ENCODE measurements at regions not wholly inside any gene's neighbourhood (a gene's known extent, or its start where the extent isn't known, plus 50 kb on each side); places are given as distances from the start of the nearest gene placed in this dataset.

DNA sequence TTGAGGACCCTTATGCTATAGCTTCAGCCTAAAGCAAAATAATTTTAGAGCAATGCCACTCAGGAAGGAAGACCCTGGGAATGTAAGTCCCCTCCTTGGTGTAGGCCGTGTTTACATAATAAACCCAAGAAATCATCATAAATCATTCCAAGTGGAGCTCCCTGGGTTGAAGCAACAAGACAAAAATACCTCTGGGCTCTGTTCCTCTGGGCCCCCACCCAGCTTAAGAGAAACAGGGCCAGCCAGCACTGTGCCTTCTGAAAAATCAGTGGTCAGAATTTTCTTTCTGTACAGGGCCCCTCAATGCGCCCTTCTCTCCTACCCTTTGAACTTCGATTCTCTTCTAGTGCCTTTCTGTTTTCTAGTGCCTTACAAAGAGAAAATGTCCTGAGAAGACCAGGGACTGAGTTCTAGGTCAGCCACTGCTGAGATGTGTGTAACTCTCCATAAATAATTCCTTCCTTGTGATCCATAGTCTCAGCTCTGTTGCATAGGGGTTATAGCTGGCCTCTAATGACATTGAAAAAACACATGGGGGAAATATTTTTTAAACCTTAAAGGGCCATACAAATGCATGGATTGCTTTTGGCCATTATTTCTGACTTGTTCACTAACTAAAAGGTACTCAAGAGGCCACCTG is 101.0 kb downstream of the ADRB2 start:
- no peak for DNase-seq (ENCODE audit: low spot score)
- CTCF ChIA-PET: interaction anchor here (0.6 to 1.2 kb wide), 4 partner anchors 10 to 1532 kb away, joined by 3 to 4 read pairs (median 3); no protein-coding TSS in a partner anchor
- no peak overlapping the region for H3K27ac ChIP-seq
- POLR2A ChIA-PET (ENCODE audit: low non-redundant PET): interaction anchor here (0.7 kb wide), 1 partner anchor 153 kb away, joined by 5 read pairs; no protein-coding TSS in a partner anchor
- TF ChIP-seq, protein P1, sequence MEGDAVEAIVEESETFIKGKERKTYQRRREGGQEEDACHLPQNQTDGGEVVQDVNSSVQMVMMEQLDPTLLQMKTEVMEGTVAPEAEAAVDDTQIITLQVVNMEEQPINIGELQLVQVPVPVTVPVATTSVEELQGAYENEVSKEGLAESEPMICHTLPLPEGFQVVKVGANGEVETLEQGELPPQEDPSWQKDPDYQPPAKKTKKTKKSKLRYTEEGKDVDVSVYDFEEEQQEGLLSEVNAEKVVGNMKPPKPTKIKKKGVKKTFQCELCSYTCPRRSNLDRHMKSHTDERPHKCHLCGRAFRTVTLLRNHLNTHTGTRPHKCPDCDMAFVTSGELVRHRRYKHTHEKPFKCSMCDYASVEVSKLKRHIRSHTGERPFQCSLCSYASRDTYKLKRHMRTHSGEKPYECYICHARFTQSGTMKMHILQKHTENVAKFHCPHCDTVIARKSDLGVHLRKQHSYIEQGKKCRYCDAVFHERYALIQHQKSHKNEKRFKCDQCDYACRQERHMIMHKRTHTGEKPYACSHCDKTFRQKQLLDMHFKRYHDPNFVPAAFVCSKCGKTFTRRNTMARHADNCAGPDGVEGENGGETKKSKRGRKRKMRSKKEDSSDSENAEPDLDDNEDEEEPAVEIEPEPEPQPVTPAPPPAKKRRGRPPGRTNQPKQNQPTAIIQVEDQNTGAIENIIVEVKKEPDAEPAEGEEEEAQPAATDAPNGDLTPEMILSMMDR (conservative IDR thresholded peaks at IDR 0.05; ENCODE audit: low read depth): no peak

DNA sequence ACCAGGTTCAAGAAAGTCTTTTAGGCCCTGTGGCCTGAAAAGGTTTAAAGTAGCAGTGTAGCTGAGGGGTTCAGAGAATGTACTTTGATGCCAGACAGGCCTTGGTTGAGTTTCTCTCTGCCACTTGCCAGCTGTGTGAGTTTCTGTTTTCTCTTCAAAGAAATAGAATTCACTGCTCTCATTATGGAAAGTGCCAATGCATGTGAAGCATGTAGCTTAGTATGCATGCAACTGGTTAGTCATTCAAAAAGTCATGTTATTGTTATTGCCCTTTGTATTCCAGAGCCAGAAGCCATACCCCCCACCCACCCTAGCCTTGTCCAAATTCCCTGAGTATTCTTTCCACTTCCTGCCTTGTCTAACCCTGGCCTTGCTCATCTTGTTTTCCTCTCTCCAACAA is 101.7 kb downstream of the ADRB2 start:
- ChIA-PET POLR2A (ENCODE audit: low non-redundant PET) (no interaction called here), CTCF (interaction anchor here (0.9 to 1.2 kb wide), 2 partner anchors 11 to 16 kb away, joined by 3 read pairs; no protein-coding TSS in a partner anchor)
- no peak for DNase-seq (ENCODE audit: low spot score)
- TF ChIP-seq, protein P1 (conservative IDR thresholded peaks at IDR 0.05; ENCODE audit: low read depth): no peak
- no peak overlapping the region for H3K27ac ChIP-seq

DNA sequence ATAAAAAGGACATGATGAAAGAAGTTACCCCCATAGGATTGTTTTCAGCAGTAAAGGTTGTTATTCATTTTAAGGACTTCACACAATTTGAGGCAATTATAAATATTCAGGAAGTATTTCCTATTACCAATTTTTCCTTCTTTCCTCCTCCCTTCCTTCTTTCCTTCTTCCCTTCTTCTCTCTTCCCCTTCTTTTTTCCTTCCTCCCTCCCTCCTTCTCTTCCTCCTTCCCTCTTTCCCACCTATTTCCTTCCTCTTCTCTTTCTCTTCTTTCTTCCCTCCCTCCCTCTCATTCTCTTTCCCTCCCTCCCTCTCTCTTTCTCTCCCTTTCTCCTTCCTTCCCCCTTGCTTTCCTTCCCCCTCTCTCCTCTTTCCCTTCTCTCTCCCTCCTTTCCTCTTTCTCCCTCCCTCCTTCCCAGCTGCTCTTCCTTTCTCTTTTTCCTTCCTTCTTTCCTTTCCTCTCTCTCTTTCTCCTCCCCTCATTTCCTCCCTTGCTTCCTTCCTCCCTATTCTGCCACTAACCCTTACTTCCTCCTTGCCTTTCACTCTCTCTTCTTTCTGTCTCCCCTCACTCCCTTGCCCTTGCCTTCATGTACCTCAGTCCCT is 105.1 kb downstream of the ADRB2 start:
- ChIA-PET POLR2A (ENCODE audit: low non-redundant PET) (no interaction called here), CTCF (interaction anchor here (1.4 kb wide), 1 partner anchor 15 kb away, joined by 4 read pairs; no protein-coding TSS in a partner anchor)
- TF ChIP-seq, protein P1 (conservative IDR thresholded peaks at IDR 0.05; ENCODE audit: low read depth): no peak
- DNase-seq (ENCODE audit: low spot score): no peak
- H3K27ac ChIP-seq: no peak overlapping the region

DNA sequence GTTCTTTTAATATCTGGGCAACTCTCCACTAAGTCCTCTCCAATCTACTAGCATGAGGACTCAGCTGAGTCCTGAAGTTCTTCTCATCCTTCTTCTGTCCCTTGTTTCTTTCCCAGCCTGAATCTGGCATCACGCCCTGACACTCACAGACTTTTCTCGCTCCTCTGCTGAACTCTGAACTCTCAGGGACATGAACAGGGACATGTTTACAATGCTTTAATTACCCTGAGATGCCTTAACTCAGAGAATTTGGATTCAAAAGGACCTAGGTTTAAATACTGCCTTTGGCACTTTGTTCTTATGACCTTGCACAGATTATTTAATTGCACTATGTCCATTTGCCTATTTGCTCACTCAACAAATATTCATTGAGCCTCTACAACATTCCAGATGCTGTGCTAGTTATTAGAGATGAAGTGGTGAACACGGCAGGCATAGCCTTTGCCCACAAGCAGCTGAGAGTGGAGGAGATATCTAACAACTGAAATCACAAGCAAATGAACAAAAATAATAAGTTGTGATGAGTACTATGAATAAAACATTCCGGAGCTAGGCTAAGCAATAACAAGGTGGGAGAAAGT is 106.0 kb downstream of the ADRB2 start:
- ChIA-PET POLR2A (ENCODE audit: low non-redundant PET) (no interaction called here), CTCF (interaction anchor here (0.6 to 1.4 kb wide), 2 partner anchors 16 to 317 kb away, joined by 3 to 4 read pairs; no protein-coding TSS in a partner anchor)
- DNase-seq (ENCODE audit: low spot score): no peak
- TF ChIP-seq, protein P1 (conservative IDR thresholded peaks at IDR 0.05; ENCODE audit: low read depth): no peak
- H3K27ac ChIP-seq: no peak overlapping the region

DNA sequence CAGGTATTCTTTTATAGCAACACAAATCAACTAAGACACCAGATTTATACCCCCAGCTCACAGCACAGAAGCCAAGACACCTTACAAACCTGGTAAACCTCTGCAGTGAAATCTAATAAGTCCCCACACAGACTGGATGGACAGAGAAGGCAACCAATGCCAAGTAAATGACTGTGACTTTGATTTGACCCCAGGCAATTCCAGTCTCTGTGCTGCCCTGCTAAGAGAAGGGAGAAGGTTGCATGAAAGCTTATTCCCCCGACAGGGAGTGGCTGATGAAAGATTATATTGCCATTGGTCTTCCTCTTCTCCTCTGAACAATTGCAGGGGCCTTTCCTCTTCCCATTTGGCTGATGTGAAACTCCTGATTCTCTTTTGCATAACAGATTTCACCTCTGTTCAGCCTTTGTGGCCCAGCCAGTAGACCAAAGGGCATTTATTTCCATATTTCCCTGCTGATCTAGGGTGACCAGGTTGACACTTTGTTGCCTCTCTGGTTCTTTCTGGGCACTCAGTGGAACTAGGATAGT is 107.6 kb downstream of the ADRB2 start:
- H3K27ac ChIP-seq: no peak overlapping the region
- ChIA-PET CTCF (interaction anchor here (1.4 kb wide), 1 partner anchor 9 kb away, joined by 4 read pairs; no protein-coding TSS in a partner anchor), POLR2A (ENCODE audit: low non-redundant PET) (no interaction called here)
- DNase-seq (ENCODE audit: low spot score): no peak
- TF ChIP-seq, protein P1 (conservative IDR thresholded peaks at IDR 0.05; ENCODE audit: low read depth): no peak

DNA sequence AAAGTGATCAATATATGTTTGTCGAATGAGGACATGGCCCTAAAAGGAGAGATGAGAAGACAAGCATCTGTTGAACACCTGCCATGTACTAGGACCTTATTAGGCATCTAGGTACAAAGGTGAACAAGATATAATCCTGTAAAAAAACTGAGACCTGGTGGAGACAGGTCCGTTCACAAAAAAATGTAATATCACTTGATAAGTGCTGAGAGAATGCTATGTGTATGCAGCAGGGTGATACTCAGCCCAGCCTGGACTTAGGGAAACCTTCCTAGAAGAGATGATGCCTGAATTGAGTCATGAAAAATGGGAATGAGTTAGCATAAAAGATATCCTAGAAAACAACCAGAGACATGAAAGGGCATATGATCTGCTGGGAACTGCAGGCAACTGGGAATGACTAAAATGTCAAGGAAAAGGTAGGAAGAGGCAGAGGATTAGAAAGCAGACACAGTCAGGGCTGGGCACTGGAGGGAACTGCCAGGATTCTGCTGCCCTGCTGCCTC is 108.5 kb downstream of the ADRB2 start:
- TF ChIP-seq, protein P1 (conservative IDR thresholded peaks at IDR 0.05; ENCODE audit: low read depth): no peak
- no peak for DNase-seq (ENCODE audit: low spot score)
- POLR2A ChIA-PET (ENCODE audit: low non-redundant PET): no interaction called here

More for the DNA sequence above, 108.5 kb downstream of the ADRB2 start:
- CTCF ChIA-PET: no interaction called here
- no peak overlapping the region; the same call in 1 of the 2 replicates for H3K27ac ChIP-seq
